Transverse colon (tissue), 4 donors: ENCODE measurements at regions not wholly inside any gene's neighbourhood (a gene's known extent, or its start where the extent isn't known, plus 50 kb on each side); places are given as distances from the start of the nearest gene placed in this dataset.

Experiments used
- EP300 ChIP-seq: sonication (generic); formaldehyde crosslinking; IDR thresholded peaks from one replicate; pipeline ENCODE4 v1.6.1; 2017; ENCODE audit warnings: antibody characterized with exemption, low read depth
- POLR2A ChIP-seq: fragments of 450-650 bp; IDR thresholded peaks from one replicate; pipeline ENCODE4 v1.6.1; 2016; ENCODE audit warnings: antibody characterized with exemption, mild to moderate bottlenecking, moderate library complexity
- POLR2AphosphoS5 ChIP-seq, 3 donors: sonication (generic); formaldehyde crosslinking; IDR thresholded peaks; one replicate each; pipeline ENCODE4 v1.6.1; 2016; ENCODE audit warnings: antibody characterized with exemption in 3 of 3
- TF ChIP-seq, protein P1 (sequence below), 5 experiments: fragments of 200-600 bp in 3 of 5; fragments of 450-650 bp in 2 of 5; sonication (generic) in 3 of 5; IDR thresholded peaks; 1 replicate in 2 of 5; 2 replicates in 3 of 5; pipeline ENCODE4 v1.5.1; 2016 to 2017; ENCODE audit warnings: antibody characterized with exemption in 5 of 5, inconsistent platforms in 3 of 5, mild to moderate bottlenecking in 2 of 5, moderate library complexity in 1 of 5

DNA sequence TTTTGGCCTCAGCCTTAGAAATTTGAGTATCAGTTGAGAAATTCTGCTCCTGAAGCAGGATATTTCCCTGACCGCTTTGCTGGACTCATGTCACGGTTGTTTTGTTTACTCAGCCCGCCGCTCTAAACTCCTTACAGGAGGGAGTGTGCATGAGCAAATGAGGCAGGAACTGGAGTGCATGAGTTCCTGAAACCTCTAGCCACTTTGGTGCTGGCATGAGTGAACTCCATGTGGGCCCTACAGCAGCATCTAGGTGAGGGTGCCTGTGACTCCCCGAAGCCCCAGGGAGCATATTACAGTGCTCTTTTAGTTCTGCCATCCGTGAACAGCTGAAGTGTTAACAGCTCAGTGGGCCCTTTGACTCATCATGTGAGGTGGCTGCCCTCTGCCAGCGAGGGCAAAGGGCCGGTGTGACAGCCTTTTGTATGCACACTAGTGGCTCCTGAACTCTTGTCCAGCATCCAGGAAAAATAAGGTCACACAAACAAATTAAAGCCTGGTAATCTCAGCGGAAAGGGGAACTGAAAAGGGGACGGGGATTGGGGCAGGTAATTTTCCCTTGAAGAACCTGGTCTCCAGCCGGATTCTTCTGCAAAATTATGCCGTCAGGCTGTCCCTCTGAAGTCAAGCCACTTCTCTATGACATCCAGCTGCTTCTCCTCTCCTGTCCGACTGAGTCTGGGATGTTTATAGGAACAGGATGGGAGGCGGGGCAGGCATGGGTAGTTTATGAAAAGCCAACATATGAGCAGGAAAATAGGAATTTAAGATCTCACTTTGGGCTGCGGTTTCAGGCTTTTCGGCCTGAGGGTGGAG is 1668.7 kb downstream of the SUCLG1 start:
- no peak for TF ChIP-seq POLR2A
- TF ChIP-seq, protein P1, sequence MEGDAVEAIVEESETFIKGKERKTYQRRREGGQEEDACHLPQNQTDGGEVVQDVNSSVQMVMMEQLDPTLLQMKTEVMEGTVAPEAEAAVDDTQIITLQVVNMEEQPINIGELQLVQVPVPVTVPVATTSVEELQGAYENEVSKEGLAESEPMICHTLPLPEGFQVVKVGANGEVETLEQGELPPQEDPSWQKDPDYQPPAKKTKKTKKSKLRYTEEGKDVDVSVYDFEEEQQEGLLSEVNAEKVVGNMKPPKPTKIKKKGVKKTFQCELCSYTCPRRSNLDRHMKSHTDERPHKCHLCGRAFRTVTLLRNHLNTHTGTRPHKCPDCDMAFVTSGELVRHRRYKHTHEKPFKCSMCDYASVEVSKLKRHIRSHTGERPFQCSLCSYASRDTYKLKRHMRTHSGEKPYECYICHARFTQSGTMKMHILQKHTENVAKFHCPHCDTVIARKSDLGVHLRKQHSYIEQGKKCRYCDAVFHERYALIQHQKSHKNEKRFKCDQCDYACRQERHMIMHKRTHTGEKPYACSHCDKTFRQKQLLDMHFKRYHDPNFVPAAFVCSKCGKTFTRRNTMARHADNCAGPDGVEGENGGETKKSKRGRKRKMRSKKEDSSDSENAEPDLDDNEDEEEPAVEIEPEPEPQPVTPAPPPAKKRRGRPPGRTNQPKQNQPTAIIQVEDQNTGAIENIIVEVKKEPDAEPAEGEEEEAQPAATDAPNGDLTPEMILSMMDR (IDR thresholded peaks at IDR 0.05): no peak
- no peak for TF ChIP-seq POLR2AphosphoS5 (IDR thresholded peaks at IDR 0.05)
- TF ChIP-seq EP300: no peak
